ENCODE measurements at regions not wholly inside any gene's neighbourhood (a gene's known extent, or its start where the extent isn't known, plus 50 kb on each side); places are given as distances from the start of the nearest gene placed in this dataset.
"Not testable (repeated sequence)": the region's sequence is repeated elsewhere in the genome, so short reads cannot be mapped to it uniquely, and the experiment has no call there.

DNA sequence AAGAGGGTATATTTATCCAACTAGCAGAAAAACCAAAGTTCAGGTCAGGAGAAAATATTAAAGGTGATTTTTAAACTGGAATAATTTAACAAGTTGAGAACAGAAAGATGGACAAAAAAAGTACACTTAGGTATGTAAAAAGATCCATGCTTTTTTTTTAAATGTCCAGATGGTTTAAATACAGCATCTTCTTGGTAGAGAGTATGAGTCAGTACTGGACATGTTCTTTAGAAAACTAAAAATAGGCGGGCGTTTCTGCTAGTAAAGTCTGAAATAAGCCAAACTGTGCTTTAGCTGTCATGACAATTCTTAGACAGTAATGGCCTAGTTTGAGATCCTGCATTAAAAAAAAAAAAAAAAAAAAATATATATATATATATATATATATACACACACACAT, 255.9 kb upstream of the ST8SIA4 start:
- DNase-seq, result no peak

DNA sequence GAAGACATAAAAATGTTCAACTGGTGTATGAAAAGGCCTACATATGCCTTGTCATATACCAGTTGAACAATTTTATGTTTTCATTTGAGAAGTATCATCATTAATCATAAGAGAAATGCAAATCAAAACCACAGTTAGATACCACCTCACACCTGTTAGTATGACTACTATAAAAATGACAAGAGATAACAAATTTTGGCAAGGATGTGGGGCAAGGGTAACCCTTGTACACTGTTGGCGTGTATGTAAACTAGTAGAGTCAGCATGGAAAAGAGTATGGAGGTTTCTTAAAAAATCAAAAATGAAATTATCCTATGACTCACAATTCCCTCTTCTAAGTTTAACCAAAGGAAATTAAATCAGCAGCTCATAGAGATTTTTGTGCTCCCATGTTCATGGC, 250.4 kb upstream of the ST8SIA4 start:
- DNase-seq, result no peak

DNA sequence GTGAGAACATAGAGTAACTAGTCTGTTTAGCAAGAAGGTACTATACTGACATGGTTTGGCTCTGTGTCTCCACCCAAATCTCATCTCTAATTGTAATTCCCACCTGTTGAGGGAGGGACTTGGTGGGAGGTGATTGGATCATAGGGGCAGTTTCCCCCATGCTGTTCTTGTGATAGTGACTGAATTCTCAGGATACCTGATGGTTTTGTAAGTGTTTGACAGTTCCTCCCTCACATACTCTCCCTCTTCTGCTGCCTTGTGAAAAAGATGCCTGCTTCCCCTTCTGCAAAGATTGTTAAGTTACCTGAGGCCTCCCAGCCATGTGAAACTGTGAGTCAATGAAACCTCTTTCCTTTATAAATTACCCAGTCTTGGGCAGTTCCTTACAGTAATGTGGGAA, 240.4 kb upstream of the ST8SIA4 start:
- DNase-seq, result no peak

DNA sequence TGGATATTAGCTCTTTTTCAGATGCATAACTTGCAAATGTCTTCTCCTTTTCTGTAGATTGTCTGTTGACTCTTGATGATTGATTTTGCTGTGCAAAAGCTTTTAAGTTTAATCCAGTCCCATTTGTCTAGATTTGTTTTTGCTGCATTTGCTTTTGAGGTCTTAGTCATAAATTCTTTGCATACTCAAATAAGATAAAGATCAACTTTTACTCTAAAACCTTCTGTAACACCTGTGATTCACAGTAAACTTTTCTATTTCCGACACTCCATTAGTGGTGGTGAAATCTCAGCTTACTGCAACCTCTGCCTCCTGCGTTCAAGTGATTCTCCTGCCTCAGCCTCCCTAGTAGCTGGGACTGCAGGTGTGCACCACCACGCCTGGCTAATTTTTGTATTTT, 239.0 kb upstream of the ST8SIA4 start:
- no peak for DNase-seq

- DNase-seq, result no peak
These were observed 233.4 kb upstream of the ST8SIA4 start for GRCh38 chr5:101136454-101136853.

DNA sequence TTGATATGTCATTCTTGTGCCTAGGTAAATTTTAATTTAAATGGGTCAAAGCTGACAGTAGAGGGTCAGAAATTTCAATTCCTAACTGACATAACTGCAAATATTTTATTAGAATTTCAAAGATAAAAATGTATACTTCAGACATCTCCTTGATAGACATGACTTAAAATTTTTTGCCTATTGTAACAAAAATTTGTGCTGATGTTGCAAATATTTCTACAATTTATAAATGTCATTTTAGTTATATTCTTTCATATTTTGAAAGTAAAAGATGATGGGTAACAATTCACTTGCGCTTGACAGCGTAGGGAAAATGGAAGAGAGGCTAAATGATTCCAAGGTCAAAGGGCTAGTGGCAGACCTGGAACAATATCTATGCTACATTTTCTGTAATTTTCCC, 220.3 kb upstream of the ST8SIA4 start:
- DNase-seq, result no peak

- no peak for DNase-seq
These were observed 209.6 kb upstream of the ST8SIA4 start for GRCh38 chr5:101112645-101113044.

DNA sequence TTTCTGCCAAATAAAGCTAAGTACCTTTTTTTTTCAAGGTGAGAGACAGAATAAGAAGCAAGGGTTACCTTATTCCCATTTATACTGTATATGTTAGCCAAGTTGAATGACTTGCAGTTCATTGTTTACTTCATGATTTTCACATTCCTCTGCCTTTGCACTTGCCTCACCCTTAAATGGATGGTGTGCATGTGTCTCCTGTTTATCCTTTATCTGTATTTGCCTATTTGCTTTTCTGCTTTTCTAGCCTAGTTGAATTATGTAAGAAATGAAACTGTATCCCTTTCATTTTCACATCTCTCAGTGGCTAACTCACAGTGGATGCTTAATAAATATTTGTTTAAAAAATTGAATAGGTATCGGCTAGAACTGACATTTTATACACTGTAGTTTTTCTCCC, 200.8 kb upstream of the ST8SIA4 start:
- no peak for DNase-seq

DNA sequence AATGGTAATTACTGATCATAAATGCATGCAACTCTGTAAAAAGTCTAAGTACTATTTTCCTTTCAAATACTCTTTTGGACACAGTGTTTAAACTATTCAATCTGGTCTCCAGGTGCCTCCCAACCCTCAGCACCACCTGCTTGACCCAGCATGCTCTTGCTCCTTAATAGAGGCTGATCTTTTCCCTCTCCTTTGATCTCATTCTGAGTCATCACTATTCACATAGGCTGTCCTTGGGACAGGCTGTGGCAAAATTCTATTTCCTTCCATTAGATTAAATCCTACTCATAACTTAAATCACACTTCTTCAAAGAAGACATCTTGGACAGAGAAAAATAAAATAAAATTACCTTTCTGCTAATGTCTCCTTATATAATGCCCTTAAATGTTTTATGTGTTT, 199.4 kb upstream of the ST8SIA4 start:
- no peak for DNase-seq

DNA sequence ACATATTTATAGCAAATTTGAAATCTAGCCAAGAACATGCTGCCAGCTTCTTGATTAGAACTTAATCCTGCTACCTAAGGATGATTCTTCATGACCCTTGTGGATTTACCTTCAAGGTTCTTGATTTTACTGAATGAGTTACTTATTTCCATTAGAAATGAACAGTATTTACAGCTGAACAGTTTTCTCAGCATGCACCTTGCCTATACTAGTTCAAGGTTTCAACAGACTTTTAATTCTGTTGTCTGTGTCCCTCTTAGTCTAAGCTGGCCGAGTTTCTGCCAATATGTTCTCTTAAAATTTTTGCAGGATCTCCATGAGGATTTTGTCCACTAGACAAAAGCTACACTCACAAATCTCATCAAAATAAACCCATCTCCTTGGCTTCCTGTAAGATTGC, 188.8 kb upstream of the ST8SIA4 start:
- DNase-seq, result no peak

GRCh38 chr5:101084353-101084752, 181.3 kb upstream of the ST8SIA4 start:
- DNase-seq, result no peak

- no peak for DNase-seq
These were observed 177.6 kb upstream of the ST8SIA4 start for GRCh38 chr5:101080462-101081240.

DNA sequence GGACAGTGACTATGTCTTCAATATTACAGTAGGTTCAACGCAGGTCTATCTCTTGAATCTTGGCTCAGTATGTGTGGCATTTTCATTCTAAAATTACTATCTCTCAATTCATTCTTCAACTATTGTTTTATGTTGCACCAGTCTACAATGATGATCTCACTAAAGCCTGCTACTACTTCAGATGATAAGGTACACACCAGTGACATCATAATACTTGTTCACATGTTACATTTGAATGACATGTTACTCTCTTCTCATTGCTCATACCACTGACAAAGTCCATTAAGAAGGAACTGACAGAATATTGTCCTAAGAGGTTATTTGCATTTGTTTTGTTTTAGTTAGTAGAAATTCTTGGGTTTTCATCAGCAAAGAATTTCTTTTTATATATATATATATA, 165.2 kb upstream of the ST8SIA4 start:
- DNase-seq, result no peak

DNA sequence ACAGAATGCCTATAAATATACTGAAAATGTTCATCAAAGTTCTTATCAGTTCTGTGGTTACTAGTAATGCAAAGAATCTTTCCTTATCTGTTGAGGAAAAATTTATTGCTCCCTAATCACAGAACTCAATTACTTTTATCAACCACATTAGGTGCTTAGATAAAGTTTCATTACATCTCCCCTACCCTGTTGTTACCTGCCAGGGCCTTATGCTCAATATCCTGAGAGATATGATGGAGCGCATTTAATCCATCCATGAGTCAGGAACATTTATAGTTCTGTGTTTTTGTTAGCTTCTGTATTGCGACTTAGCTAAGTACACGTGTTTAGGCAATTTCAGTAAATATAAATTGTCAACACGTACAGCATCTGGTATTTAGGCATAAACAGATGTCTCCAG, 164.3 kb upstream of the ST8SIA4 start:
- DNase-seq, result no peak

DNA sequence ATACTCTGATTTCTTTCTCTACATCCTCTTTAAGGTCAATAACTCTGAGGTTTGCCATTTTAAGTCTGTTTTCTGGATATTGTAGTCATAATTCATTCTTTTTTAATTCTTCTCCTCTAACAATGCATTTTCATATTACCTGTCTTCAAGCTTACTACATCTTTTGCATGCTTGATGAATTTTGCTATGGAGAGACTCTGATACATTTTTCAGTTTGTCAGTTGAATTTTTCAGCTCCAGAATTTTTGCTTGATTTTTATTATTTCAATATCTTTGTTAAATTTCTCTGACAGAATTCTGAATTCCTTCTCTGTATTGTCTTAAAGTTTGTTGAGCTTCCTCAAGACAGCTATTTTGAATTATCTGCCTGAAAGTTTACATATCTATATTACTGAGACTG, 159.8 kb upstream of the ST8SIA4 start:
- DNase-seq, result no peak

DNA sequence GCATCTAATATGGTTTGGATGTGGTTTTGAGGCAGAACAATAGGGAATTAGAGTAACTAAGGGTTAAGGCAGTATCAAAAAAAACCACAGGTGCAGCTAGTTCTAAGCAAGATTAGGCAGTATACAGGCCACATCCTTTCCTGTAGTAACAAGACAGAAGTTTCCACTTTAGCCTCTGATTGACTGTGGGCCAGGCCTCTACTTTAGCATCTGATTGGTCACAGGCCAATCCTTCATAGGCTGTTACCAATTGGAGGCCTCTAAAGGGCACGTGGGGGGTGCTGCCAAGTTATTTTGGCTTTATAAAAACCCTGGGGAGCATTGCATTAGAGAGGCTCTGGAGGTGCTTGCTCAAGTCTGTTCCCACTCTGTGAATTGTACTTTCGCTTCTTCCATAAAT, 144.1 kb upstream of the ST8SIA4 start:
- no peak for DNase-seq

- no peak for DNase-seq
These were observed 142.6 kb upstream of the ST8SIA4 start for GRCh38 chr5:101045689-101046088.

- DNase-seq, result not testable (repeated sequence)
These were observed 136.9 kb upstream of the ST8SIA4 start for GRCh38 chr5:101040002-101040401.

DNA sequence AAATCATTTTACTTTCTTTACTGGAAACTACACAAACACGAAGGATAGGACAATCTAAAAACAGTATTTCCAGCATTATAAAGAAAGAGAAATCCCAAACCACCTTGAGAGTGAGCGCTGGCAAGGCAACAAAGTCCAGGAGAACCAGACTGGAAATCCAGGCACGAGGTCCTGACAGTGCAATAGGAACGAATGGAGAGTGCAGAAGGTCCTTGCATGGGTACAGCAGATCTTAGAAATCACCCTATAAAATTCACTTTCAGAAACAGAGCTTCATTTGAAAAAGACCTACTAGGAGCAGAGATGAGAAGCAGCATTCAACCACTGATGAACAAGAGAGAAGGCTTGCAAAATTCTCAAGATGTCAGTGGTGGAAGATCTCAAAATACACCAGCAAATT, 133.7 kb upstream of the ST8SIA4 start:
- DNase-seq, result no peak

- DNase-seq, result no peak
These were observed 132.3 kb upstream of the ST8SIA4 start for GRCh38 chr5:101035425-101035824.

GRCh38 chr5:101024299-101024698, 121.2 kb upstream of the ST8SIA4 start:
- DNase-seq, result no peak

DNA sequence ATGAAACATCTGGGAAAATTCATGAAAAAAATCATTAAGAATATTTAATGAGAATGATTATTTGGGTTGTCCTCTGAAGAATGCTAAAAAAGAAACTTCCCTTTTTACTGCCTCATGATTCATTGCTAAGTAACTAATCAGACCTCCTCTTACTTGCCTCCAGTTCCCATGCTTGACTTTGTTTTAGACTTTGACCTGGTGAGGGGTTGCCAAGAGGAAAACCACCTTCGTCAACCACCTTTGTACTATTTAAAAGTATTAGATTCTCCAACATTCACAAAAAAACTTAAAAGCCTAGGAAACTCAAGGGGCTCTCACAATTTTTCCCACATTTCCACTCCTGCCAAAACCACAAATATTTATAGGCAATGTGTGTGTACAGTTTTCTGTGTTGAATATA, 115.2 kb upstream of the ST8SIA4 start:
- no peak for DNase-seq

GRCh38 chr5:101012880-101013279, 109.8 kb upstream of the ST8SIA4 start:
- DNase-seq, result no peak

DNA sequence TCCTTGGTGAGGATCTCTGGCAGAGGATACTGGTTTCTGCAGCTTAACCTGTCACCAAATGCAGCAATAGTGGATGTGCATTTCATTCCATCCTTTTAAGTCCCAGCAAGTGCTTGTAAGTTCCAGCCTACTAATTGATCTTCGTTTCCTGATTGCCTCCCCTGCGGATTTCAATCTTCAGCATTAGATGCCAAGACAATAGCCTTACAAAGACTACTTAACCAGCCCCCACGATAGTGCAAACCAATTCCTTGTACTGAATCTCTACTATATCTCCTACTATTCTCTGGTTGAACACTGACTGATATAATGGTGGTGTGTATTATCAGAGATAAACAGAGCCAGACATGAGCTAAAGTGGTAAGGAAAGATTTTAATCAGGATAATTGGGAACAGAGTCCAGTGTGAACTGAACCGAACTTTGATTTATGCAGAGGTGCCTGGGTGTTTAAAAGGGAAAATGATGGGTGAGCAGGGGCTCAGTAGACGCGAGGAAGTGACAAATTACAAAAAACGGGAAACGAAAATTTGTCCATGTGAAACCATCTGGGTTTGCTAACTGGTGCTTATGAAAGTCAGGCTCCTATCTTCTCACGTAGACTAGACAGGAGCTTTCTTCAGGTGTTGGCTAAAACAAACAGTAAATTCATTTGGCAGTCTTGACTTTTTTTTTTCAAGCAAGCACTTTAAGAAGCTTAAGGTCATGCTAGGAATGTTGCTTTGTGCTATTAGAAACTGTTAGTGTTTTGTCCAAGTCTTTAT, 106.9 kb upstream of the ST8SIA4 start:
- no peak for DNase-seq

DNA sequence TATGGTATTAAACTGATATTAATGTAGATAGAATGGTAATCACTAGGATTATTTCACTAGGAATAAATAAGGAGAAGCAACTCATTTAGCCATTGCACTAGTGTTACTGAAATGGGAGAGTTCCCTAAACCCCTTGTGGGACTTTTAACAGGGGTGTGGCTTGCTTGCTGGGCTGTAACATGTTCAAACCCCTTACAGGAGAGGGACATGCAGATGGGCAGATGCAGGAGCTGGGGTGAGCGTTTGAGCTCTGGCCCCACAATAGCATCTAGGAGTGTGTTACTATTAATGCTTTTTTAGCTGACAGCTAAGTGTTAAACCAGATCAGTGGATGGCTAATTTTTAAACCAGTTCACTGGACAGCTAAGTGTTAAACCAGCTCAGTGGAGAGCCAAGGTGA, 89.3 kb upstream of the ST8SIA4 start:
- DNase-seq, result no peak
